ENCODE measurements at regions not wholly inside any gene's neighbourhood (a gene's known extent, or its start where the extent isn't known, plus 50 kb on each side); places are given as distances from the start of the nearest gene placed in this dataset.
"Not testable (repeated sequence)": the region's sequence is repeated elsewhere in the genome, so short reads cannot be mapped to it uniquely, and the experiment has no call there.

GRCh38 chr14:51446771-51447170 lies 204.9 kb upstream of the FRMD6 start:
- no peak for DNase-seq (ENCODE audit: low read depth)

DNA sequence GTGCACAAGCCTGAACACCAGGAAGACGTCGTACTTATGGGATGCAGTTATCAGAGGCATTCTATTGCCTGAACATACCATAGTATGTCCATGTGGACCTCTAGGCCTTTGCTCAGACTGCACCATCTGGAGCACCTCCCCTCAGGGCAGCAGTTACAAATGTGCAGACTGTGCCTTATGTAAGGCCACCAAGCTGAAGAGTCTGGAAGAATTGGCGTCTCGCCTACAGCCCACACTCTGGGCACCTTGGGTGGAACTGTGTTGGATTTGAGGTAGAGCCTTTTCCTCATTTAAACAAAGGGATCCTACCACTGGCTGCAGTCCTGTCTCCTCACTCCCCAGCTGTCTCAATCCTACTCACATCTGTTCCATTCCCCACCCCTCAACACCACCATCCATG lies 204.3 kb upstream of the FRMD6 start:
- DNase-seq (ENCODE audit: low read depth) = no peak

DNA sequence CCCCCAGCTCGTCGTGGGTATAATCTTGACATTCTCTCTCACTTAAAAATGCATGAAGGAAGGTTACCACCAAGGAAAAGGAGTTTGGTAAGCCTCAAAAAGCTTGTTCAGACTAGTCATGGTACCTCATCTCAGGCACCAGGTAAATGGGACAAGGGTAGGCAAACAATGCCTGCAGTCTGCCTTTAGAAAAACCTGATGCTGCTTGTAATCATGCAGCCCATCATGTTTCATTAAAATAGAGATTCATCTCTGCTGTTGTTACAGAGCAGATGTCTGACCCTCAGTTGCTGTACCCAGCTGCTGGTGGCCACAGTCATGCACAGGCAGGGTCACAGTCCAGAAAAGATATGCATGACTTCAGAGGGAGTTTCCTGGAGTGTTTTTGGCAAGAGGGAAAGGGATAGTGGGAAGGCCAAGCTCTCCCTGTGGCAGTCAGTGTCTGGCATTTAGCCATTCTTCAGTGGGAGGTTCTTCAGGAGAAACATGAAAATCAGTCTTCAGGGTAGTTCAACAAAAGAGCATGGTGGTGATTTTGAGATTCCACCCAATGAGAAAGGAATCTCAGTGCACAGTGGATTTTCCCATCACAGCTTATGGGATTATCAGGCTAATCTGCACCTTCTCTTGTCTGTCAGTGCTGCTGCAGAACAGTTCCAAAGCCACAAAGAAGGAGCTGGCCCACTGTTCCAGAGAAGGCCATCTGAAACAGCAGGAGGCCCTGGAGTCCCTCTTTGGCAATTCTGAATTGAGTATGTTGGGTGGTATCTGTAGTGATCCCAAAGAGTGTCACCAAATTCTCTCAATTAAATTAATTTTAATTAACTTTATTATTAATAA lies 202.7 kb upstream of the FRMD6 start:
- DNase-seq (ENCODE audit: low read depth) = no peak

DNA sequence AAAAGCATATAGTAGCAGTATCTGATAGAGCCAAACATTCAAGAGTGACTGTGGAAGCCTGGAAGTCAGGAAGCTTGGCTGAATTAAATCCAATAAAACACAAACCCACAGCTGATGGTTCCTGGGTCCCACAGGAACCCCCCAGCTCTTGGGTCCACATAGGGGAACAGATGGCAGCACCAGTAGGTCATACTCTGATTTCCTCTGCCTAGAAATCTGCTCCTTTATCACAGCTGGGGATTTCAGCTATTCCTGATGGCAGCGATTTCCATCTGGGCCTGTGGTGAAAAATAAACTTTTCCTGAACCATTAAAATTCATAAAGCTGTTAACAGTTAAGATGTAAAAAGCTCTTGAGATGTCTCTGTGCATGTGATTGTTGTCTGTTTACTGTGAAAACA lies 202.0 kb upstream of the FRMD6 start:
- DNase-seq (ENCODE audit: low read depth) = no peak

DNA sequence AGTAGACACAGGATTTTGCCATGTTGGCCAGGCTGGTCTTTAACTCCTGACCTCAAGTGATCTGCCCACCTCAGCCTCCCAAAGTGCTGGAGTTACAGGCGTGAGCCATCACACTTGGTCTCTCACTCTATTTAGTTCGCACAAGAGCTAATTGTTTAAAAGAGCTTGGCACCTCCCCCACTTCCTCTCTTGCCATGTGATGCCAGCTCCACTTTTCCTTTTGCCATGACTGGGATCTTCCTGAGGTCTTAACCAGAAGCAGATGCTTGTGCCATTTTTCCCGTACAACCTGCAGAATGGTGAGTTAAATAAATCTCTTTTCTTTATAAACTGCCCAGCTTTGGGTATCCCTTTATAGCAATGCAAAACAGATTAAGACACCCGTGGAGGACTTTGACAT lies 200.1 kb upstream of the FRMD6 start:
- no peak for DNase-seq (ENCODE audit: low read depth)

DNA sequence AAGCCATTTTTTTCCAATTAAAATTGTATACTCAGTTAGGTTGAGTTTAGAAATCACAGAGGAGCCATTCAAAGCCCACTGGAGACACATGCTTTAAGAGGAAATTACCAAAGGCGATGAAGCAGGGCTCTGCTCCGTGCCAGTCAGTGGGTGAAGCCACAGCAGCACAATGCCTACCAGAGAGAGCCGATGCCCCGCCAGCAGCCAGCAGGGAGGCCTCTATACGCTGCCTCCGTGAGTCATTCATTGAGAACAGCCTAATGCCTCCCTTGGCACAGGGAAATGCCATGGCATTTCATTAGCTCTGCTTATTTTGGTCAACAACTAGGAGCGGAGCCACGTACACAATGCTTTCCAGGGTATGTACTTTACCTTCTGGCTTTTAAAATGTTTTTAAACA lies 197.8 kb upstream of the FRMD6 start:
- no peak for DNase-seq (ENCODE audit: low read depth)

GRCh38 chr14:51454351-51454750 lies 197.4 kb upstream of the FRMD6 start:
- no peak for DNase-seq (ENCODE audit: low read depth)

DNA sequence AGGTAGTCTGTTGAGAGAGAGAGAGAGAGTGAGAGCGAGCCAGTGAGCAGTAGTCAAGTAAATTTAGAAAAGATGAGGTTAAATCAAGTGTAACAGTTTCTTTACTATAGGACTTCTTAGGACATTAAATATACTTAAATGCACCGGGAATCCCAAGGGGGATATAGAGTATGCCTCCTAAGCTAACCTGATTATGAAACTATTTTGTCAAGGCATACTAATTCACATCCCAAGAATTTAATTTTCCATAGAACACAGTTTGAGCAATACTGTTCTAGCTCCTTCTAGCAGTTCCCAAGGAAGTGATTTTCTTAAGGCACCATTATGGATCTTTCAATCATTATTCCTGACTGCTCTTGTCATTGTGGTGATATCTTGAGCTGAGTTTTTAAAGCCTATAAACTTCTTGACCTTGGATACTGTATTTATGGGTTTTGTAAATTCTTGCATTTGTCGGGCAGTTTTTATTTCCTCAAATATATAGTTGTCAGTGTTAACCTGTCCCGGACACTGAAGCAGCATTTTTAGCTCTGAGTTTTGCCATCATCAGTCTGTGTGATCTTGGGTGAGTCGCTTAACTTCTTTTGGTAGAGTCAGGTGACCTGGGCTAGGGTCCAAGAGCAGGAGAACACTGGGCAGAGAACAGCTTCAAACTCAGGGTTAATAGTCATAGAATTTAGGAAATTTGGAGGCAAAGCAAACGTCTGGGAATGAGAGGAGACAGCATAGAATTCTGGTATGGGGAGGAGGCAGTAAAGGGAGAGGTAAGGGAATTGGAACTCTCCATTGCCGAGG lies 196.5 kb upstream of the FRMD6 start:
- DNase-seq (ENCODE audit: low read depth) = no peak

- no peak for DNase-seq (ENCODE audit: low read depth)
Measured at GRCh38 chr14:51457843-51458562, 193.7 kb upstream of the FRMD6 start.

DNA sequence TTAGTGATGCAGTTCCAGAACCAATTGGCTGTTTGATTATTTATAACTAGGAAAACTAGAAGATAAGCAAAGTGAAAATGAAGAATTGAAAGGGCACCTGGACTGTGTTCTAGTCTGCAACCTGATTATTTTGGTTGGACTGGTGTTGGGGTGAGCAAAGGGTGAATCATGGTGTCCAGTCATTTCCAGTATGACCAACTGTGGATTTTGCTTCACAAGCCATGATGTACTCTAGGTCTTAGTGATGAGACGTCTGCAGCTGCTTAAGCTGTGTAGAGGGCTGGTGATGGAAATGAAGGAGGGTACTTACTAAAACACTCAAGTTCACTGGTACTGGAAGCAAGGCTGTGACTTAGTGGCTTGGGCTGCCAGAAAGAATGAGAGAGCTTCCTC lies 193.2 kb upstream of the FRMD6 start:
- no peak for DNase-seq (ENCODE audit: low read depth)

DNA sequence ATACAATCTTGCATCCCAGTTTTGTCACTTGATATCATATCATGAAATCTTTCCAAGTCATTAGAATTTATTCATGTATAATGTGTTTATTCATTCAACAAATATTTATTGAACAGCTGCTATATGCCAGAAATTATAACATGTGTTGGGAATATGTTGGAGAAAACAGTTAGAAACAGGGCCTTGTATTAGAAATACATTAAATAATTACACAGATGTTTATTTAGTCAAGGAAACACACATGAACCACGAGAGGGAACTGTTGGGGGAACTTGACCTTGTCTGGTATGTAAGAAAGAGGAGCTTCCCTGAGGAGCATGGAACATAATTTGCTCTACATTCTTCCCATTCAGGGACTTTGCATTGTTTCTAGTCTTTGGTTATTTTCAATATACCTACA lies 191.7 kb upstream of the FRMD6 start:
- no peak for DNase-seq (ENCODE audit: low read depth)

- DNase-seq (ENCODE audit: low read depth) = no peak
Measured at GRCh38 chr14:51462182-51462581, 189.5 kb upstream of the FRMD6 start.

DNA sequence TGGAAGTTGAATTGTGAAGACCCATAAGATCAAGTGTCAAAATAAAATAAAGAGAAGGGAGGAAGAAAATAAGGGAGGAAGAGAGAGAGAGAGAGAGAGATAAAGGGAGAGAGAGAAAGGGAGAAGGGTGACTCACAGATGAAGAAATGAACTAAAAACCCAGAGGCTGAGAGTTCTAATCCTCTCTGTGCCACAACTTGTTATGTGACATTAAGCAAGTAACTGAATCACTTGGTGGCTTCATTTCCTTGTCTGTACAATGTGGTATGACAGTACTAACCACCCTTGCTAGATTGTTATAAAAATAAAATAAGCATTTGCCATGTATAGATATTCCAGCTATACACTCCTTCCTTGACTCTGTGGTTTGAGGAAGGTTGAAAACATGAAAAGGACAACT lies 189.0 kb upstream of the FRMD6 start:
- no peak for DNase-seq (ENCODE audit: low read depth)

DNA sequence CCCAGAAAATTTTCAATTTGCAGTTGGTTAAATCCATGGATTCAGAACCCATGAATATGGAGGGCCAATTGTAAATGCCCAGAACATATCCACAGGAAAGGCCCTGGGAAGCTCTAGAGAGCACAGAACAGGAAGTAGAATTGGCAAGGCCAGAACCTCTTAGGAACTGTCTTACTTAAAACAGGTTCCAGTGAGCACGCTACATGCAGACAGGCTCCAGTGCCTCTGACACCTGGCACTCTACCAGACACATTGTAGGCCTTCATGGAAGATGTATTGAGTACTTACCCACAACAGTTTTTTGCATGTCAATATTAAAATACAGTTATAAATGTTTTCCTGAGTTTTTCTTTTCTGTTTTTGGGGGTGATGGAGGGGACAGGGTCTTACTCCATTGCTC lies 188.2 kb upstream of the FRMD6 start:
- DNase-seq (ENCODE audit: low read depth) = no peak

GRCh38 chr14:51464411-51464810 lies 187.3 kb upstream of the FRMD6 start:
- no peak for DNase-seq (ENCODE audit: low read depth)

- DNase-seq (ENCODE audit: low read depth) = no peak
Measured at GRCh38 chr14:51465486-51465885, 186.2 kb upstream of the FRMD6 start.

GRCh38 chr14:51467392-51467791 lies 184.3 kb upstream of the FRMD6 start:
- DNase-seq (ENCODE audit: low read depth) = not testable (repeated sequence)

DNA sequence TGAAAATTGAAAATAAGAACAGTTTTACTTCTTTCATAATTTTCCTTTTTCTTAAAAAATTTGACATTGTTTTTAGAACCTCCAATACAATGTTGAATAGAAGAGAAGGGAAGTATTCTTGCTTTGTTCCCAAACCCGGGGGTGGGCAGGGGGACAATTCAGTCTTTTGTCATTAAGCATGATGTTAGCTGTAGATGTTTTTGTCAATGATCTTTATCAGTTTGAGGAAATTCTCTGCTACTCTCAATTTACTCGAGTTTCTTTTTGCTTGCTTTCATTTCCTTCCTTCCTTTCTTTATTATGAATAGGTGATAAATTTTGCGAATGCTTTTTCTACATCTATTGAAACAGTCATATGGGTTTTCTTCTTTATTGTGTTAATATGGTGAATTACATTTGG lies 183.2 kb upstream of the FRMD6 start:
- DNase-seq (ENCODE audit: low read depth) = no peak

GRCh38 chr14:51472881-51473280 lies 178.8 kb upstream of the FRMD6 start:
- DNase-seq (ENCODE audit: low read depth) = no peak

DNA sequence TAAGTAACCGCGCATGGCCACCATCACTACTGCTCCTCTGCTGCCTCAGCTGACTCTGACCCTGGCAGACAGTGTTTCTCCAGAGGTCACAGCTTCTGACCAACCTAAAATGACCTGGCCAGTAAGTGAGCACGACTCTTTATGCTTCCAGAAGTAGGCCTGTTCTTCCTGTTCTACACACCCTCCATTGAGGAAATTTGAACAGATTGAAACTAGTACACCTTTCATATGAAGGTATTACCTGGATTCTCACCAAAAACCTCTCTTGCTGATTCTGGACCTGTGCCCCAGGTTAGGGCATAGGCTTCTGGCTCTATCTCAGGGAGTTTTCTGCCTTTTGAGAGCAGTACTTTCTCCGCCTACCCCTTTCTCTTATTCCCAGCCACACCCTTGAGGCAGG lies 178.4 kb upstream of the FRMD6 start:
- no peak for DNase-seq (ENCODE audit: low read depth)

DNA sequence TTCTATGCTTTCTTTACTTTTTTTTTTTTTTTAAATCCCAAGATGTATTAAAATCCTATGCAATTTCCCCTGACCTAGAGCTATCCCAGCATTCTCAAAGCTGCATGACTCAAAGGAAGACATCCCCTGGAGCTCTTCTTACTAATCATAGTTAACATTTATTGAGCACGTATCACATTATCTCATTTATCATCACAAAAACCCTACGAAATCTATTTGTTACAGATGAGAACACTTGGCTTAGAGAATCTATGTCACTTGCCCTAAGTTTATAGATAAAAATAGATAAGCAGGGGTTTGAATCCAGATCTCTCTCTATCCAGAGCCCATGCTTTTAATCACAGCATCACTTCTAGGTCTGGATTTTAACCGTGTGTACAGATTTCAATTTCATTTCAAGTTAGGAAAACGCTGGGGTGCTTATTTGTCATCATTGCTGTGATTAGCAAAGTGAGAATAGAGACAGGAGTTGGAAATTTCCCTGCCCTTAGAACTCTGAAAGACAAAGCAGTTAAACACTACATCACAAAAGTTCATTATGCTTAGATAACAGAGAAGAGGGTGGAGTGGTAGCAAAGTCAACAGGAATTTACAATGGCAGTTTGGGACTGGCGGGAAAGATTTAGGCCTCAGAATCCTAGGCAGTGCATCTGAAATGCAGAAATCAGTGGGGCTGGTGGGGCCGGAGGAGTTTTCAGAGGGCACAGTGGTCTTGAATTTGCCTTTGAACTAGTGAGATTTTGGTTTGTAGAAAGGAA lies 177.7 kb upstream of the FRMD6 start:
- DNase-seq (ENCODE audit: low read depth) = no peak

- DNase-seq (ENCODE audit: low read depth) = no peak
Measured at GRCh38 chr14:51474854-51475253, 176.9 kb upstream of the FRMD6 start.

Measured in stimulated activated CD8-positive, alpha-beta memory T cell treated with anti-CD3 and anti-CD28 coated beads, Interleukin-15, amount 100 ng/mL, for 1 hour (primary cell).